GM12865 (cell line): ENCODE measurements at regions not wholly inside any gene's neighbourhood (a gene's known extent, or its start where the extent isn't known, plus 50 kb on each side); places are given as distances from the start of the nearest gene placed in this dataset.

Source experiments
- DNase-seq: peaks from one replicate; pipeline ENCODE4 v3.0.0; 2010; ENCODE audit warnings: low read depth
- H3K4me3 ChIP-seq: 2 replicates; pipeline ENCODE4 v1.5.1; 2011; ENCODE audit warnings: mild to moderate bottlenecking, low read depth, low read length, control low read depth
- CTCF ChIP-seq: IDR thresholded peaks from 2 replicates; pipeline ENCODE4 v1.5.1; 2011; ENCODE audit warnings: low read length, control low read depth, low read depth, inconsistent platforms; ENCODE audit not compliant: insufficient read depth; ENCODE audit errors: missing control alignments

GRCh38 chr11:45537614-45538013, 127.8 kb downstream of the CHST1 start:
- DNase-seq, result no peak
- no peak for TF ChIP-seq CTCF
- no peak overlapping the region for H3K4me3 ChIP-seq

GRCh38 chr11:45535033-45535432, 130.4 kb downstream of the CHST1 start:
- TF ChIP-seq CTCF, result no peak
- no peak for DNase-seq
- H3K4me3 ChIP-seq, result no peak overlapping the region

- no peak for TF ChIP-seq CTCF
- DNase-seq, result no peak
- no peak overlapping the region for H3K4me3 ChIP-seq
Observed at GRCh38 chr11:45534132-45534531, 131.3 kb downstream of the CHST1 start.

- TF ChIP-seq CTCF, result no peak
- H3K4me3 ChIP-seq, result no peak overlapping the region
- no peak for DNase-seq
Observed at GRCh38 chr11:45532546-45532945, 132.9 kb downstream of the CHST1 start.

- no peak for DNase-seq
- TF ChIP-seq CTCF, result no peak
- no peak overlapping the region for H3K4me3 ChIP-seq
Observed at GRCh38 chr11:45530776-45531175, 134.6 kb downstream of the CHST1 start.

GRCh38 chr11:45530111-45530510, 135.3 kb downstream of the CHST1 start:
- no peak overlapping the region for H3K4me3 ChIP-seq
- TF ChIP-seq CTCF, result no peak
- no peak for DNase-seq

GRCh38 chr11:45528435-45528834, 137.0 kb downstream of the CHST1 start:
- no peak for TF ChIP-seq CTCF
- no peak for DNase-seq
- H3K4me3 ChIP-seq, result no peak overlapping the region
